GM13976 (cell line): ENCODE measurements at regions not wholly inside any gene's neighbourhood (a gene's known extent, or its start where the extent isn't known, plus 50 kb on each side); places are given as distances from the start of the nearest gene placed in this dataset.

Experiments used
- DNase-seq: peaks from one replicate; pipeline ENCODE4 v3.0.0; 2012; ENCODE audit warnings: low spot score
- in situ Hi-C: fragments of 300-500 bp; cut with MboI; formaldehyde crosslinking; loops from one replicate; pipeline ENCODE4 v1.12.0; 2022; ENCODE audit warnings: low sequenced_read_pairs, mixed read lengths, inconsistent platforms; ENCODE audit not compliant: unreplicated experiment
- TF ChIP-seq, protein P1 (sequence below): IDR thresholded peaks from 2 replicates; pipeline ENCODE4 v1.5.1; 2012; ENCODE audit warnings: borderline replicate concordance, mild to moderate bottlenecking; ENCODE audit not compliant: insufficient read depth; ENCODE audit errors: extremely low read depth, missing control alignments, control extremely low read depth

GRCh38 chr2:42859791-42860190, 67.4 kb upstream of the HAAO start:
- in situ Hi-C loops: no loop called here
- TF ChIP-seq, protein P1, sequence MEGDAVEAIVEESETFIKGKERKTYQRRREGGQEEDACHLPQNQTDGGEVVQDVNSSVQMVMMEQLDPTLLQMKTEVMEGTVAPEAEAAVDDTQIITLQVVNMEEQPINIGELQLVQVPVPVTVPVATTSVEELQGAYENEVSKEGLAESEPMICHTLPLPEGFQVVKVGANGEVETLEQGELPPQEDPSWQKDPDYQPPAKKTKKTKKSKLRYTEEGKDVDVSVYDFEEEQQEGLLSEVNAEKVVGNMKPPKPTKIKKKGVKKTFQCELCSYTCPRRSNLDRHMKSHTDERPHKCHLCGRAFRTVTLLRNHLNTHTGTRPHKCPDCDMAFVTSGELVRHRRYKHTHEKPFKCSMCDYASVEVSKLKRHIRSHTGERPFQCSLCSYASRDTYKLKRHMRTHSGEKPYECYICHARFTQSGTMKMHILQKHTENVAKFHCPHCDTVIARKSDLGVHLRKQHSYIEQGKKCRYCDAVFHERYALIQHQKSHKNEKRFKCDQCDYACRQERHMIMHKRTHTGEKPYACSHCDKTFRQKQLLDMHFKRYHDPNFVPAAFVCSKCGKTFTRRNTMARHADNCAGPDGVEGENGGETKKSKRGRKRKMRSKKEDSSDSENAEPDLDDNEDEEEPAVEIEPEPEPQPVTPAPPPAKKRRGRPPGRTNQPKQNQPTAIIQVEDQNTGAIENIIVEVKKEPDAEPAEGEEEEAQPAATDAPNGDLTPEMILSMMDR: no peak
- no peak for DNase-seq

DNA sequence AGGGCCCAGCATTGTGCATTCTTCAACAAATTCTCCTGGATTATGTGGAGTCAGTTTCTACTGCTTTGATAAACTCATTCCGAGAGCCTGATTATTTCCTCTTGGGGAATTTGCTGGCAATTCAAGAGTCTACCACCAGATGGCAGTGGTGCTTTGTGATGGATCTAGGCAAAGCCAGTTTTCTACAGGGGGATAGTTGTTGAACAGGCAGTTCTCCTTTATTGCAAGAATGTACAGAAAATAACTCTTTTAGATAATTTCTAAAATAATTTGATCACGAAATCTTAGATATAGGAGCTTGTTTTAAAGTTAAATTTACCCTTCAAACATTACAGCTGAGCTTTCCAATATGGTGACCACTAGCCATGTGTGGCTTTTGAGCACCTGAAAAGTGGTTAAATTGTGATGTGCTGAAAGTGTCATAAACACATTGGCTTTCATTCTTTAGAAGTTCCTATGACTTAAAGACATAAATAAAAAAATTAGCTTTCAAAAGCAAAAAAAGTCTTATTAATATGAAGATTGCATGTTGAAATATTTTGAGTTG, 66.7 kb upstream of the HAAO start:
- TF ChIP-seq, protein P1: peak; percentile 80
- DNase-seq: peak; percentile 78
- in situ Hi-C loops: no loop called here

- TF ChIP-seq, protein P1: no peak
- in situ Hi-C loops: no loop called here
- DNase-seq: no peak
Observed at GRCh38 chr2:42858140-42859005, 66.0 kb upstream of the HAAO start.

DNA sequence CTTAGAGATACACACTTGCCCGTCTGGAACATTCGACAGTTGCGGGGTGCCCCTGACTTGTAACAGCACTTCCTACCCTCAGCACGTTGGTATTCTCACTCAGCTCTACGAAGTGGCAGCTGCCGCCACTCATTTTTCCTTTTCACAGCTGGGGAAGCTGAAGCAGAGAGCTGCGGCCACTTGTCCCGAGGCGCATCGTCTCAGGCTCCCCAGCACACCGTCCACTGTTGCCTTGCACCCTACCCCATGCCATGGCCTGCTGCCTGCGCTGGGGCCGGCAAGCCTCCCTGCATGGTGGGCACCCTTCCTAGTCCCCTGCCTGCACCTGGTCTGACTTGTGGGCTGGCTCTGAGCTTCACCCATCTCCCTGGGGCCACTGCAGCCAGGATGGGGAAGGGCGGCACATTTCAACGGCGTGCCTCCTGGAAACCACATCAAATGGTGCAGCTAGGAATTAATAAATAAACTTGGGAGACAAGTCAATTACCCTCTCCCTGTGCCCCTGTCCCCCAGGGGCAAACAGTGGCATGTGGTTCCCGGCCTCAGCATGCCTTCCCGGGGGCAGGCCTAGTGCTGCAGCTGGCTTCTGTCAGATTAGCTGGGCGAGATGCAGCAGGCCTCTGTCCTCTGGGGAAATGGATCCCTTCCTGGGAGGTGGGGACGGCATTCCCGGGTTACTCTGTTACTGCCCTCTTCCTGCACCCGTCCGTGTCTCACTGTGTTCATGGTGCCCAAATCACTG, 64.7 kb upstream of the HAAO start:
- in situ Hi-C loops: no loop called here
- TF ChIP-seq, protein P1: no peak
- DNase-seq: no peak

GRCh38 chr2:42856106-42856860, 63.9 kb upstream of the HAAO start:
- no peak for DNase-seq
- TF ChIP-seq, protein P1: no peak
- in situ Hi-C loops: no loop called here
